HG02759 (cell line): ENCODE measurements at regions not wholly inside any gene's neighbourhood (a gene's known extent, or its start where the extent isn't known, plus 50 kb on each side); places are given as distances from the start of the nearest gene placed in this dataset.
A peak's percentile ranks its signal among the peaks of the same experiment; 100 is the strongest.
"Not testable (repeated sequence)": the region's sequence is repeated elsewhere in the genome, so short reads cannot be mapped to it uniquely, and the experiment has no call there.

ENCODE experiments used
- ATAC-seq: cut with Tn5 transposase; IDR thresholded peaks from one replicate; pipeline ENCODE4 v1.9.1; 2021; ENCODE audit warnings: mild to moderate bottlenecking, moderate library complexity; ENCODE audit not compliant: unreplicated experiment

DNA sequence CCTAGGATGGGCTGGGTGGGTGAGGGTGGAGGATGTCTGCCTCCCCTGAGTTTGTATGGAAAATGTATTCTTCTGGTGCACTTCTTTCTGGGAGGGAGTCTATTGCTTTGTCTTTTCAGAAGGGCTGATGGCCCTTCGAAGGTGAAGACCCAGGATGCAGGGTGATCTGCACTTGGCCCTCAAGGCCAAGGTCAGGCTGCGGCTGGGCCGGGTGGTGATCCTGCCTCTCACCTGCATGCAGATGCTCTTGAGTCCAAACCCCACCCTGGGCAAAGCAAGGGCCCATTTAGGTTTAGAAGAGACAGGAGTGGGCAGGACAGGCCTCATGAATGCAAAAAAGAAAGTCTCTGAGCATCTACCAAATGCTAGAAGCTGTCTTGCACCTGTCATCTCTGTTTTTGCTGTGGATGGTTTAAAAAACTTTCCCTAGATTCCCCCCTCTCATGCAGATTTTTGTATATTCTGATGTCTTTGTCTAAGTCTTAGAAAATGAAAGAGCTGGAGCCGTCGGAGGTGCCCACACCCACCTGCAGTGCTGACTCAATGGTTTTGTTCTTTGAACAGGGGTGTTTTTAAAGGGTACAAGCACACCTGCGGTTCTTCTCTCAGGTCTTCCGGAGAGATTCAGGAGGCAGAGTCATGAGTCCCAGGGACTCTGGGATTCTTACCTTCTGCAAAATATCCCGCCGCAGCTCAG is 186.4 kb downstream of the ADRA2C start:
- not testable (repeated sequence) for ATAC-seq

GRCh38 chr4:3953140-3953489 is 186.9 kb downstream of the ADRA2C start:
- not testable (repeated sequence) for ATAC-seq

DNA sequence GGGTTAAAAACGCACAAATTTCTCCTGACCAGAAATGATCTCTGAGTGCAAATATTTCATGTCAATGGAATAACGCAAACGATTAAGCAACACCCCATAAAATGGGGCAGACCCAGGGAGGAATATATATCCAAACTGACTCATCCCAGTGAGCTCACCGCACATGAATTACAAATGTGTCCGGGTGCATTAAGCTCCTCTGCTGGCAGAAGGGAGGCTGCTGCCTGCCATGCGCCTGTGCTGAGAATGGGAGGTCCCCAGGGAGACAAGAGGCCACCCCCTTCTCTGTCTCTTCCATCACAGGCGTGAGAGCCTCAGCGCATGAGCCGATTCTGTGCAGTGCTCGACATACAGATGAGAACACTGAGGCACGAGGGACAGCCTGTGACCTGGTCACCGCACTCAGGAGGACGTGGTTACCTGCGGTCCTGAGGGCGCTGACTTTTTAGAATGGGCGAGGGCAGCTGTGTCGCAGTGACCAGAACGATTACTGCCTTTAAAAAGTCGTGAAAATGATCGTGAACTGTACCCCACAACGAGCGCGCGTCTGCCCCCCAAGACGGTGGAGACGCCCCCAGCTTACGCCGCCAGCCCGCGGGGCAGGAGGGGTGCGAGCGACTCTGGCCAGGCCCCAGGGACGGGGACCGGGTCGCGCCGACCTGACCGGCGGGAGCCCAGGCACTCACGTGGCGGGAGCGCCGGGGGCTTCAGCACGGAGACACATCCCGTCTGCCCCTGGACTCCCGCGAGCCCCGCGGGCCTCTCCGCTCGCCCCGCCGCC is 188.5 kb downstream of the ADRA2C start:
- peak; percentile 7 for ATAC-seq

DNA sequence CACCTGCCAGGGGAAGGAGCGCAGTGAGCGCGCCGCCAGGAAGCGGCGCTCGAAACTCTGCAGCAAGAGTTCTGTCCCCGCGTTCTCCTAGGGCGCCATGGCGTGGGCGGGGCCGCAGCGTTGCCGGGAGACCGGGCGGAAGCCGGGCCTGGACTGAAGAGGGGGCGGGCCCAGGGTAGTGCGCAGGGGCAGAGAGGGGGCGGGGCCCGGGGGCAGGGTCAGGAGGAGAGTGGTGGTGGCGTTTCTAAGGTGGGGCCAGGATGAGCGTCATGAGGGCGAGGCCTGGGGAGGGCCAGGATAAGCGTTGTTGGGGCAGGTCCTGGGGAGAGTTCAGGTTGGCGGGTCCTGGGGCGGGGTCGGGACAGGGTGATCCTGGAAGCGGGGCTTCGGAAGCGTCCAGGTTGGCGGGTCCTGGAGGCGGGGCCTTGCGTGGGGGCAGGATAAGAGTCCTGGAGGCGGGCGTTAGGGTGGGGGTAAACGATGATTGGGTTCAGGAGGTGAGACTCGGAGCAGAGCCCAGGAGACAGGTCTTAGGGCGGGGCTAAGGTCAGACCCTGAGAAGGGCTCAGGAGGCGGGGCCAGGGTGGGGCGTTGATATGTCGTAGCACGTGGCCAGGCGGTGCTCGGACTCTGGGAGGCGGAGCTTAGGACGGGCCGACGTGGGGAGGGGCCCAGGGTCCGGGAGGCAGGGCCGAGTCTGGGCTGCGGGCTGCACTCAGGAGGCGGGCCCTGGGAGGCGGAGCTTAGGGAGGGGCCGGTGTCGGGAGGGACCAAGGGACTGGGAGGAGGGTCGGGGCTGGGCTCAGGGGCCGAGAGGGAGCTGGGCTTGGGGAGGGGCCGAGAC is 189.4 kb downstream of the ADRA2C start:
- ATAC-seq, result peak; percentile 100

GRCh38 chr4:3956165-3956867 is 190.1 kb downstream of the ADRA2C start:
- ATAC-seq, result not testable (repeated sequence)

DNA sequence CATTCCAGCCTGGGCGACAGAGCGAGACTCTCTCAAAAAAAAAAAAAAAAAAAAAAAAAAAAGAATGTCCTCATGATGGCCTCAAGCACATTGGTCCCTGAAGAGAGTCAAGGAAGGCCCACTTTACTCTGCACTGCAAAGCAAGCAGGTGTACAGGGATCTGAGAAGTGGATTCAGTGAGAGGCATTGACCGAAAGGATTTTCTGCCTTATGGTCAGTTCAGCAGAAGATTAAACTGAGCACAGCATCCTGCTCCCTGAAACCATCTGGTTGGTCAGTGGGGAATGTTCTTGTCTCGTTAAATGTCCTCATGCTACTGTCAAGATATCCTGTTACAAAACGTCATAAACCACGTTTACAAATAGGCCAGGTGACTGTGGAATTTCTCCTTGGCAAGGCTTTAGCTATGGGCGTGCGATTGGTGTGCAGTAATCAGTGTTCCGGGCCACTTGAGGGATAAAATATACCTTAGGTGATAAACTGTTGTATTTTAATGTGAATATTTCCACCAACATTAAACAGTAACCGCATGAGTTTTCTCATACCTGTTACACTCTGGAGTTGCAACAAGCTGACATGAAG is 195.0 kb downstream of the ADRA2C start:
- not testable (repeated sequence) for ATAC-seq

DNA sequence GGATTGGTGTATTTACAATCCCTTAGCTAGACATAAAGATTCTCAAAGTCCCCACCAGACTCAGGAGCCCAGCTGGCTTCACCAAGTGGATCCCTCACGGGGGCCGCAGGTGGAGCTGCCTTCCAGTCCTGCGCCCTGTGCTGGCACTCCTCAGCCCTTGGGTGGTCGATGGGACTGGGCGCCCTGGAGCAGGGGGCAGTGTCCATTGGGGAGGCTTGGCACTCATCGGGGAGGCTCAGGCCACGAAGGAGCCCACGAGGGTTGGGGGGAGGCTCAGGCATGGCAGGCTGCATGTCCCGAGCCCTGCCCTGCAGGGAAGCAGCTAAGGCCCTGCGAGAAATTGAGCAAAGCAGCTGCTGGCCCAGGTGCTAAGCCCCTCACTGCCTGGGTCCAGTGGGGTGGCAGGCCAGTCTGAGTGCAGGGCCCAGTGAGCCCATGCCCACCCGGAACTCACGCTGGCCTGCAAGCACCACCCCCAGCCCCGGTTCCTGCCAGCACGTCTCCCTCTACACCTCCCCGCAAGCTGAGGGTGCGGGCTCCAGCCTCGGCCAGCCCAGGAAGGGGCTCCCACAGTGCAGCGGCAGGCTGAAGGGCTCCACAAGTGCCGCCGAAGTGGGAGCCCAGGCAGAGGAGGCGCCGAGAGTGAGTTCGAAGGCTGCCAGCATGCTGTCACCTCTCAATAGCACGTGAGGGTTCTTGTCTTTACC is 198.5 kb downstream of the ADRA2C start:
- ATAC-seq, result not testable (repeated sequence)

- not testable (repeated sequence) for ATAC-seq
Observed at GRCh38 chr4:3967204-3967603, 201.0 kb downstream of the ADRA2C start.

DNA sequence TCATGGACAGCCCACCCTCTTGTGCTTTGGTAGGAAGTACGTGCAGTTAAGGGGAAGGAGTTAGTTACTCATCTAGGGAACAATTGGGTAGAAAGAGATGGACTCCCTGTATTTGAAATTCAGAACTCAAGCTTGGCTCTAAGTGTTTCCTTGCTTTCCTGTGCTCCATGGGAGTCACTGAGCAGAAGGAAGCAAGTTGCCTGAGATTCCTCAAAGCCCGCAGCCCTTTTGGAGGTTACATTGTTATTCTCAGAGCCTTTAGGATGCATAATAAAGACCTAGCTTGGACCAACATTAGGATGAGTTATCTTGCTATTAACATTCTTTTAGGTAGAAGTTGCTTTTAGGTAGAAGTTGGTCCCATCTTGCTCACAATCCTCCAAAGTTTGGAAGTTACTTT is 206.4 kb downstream of the ADRA2C start:
- not testable (repeated sequence) for ATAC-seq

GRCh38 chr4:3973581-3974200 is 207.5 kb downstream of the ADRA2C start:
- not testable (repeated sequence) for ATAC-seq

GRCh38 chr4:3983518-3984125 is 217.4 kb downstream of the ADRA2C start:
- not testable (repeated sequence) for ATAC-seq

- not testable (repeated sequence) for ATAC-seq
Observed at GRCh38 chr4:3984796-3985195, 218.6 kb downstream of the ADRA2C start.

GRCh38 chr4:3986412-3986811 is 220.2 kb downstream of the ADRA2C start:
- not testable (repeated sequence) for ATAC-seq

GRCh38 chr4:3997386-3997785 is 229.3 kb downstream of the OTOP1 start:
- not testable (repeated sequence) for ATAC-seq

GRCh38 chr4:4004036-4004435 is 222.7 kb downstream of the OTOP1 start:
- not testable (repeated sequence) for ATAC-seq

GRCh38 chr4:4004702-4005101 is 222.0 kb downstream of the OTOP1 start:
- not testable (repeated sequence) for ATAC-seq

DNA sequence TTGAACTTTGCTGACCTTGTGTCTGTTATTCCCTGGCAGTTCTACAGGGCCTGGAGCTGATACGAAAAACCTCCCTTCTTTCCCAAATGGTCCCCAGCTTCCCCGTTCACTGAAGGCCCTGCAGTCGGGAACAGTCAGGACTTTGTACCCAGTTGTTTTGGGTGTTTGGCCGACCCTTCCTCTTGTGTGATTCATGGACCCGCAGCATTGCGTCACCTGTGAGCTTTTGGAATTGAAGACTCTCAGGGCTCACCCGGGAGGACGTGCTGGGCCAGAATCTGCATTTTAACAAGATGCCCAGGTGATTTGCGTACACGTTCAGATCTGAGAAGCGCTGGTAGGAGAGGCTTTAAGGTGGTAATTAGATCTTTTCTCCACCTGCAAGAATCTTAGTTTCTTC is 220.4 kb downstream of the OTOP1 start:
- not testable (repeated sequence) for ATAC-seq

- ATAC-seq, result not testable (repeated sequence)
Observed at GRCh38 chr4:4019071-4019470, 207.7 kb downstream of the OTOP1 start.

DNA sequence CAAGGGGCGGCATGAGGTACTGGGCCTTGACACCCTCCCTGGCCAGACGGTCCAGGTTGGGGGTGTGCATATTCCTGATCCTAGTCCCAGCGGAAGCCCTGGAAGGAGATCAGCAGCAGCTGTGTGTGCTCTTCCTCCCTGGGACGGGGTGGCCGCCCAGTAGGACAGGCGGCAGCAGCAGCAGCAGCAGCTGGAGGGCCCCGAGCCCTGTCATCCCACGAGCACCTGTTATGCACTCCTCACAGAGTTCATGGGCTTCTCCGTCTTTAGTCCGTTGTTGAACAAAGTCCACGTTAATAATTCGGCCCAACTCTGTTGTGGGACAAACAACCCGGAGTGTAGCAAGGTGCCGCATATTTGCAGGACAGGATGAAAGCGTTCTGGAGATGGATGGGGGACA is 205.6 kb downstream of the OTOP1 start:
- ATAC-seq, result not testable (repeated sequence)
